Endothelial cell of umbilical vein (primary cell): ENCODE measurements at regions not wholly inside any gene's neighbourhood (a gene's known extent, or its start where the extent isn't known, plus 50 kb on each side); places are given as distances from the start of the nearest gene placed in this dataset.

Source experiments
- CTCF ChIP-seq, 2 donors: IDR thresholded peaks; 1 replicate in 1 of 2; 2 replicates in 1 of 2; pipeline ENCODE4 v1.5.1; 2011; ENCODE audit warnings: low read length in 2 of 2, mild to moderate bottlenecking in 2 of 2, moderate library complexity in 2 of 2, control low read depth in 1 of 2, inconsistent platforms in 1 of 2, low read depth in 1 of 2; ENCODE audit not compliant: insufficient read depth in 1 of 2; ENCODE audit errors: extremely low read depth in 1 of 2
- EZH2 ChIP-seq: IDR thresholded peaks from 2 replicates; pipeline ENCODE4 v1.6.1; 2012; ENCODE audit warnings: borderline replicate concordance, low read depth, mild to moderate bottlenecking, moderate library complexity, low read length, inconsistent platforms; ENCODE audit not compliant: severe bottlenecking
- FOS ChIP-seq: IDR thresholded peaks from 2 replicates; pipeline ENCODE4 v1.6.1; 2011; ENCODE audit warnings: mild to moderate bottlenecking, low read length, moderate library complexity, borderline replicate concordance; ENCODE audit not compliant: insufficient read depth
- JUN ChIP-seq: IDR thresholded peaks from 2 replicates; pipeline ENCODE4 v1.6.1; 2011; ENCODE audit warnings: borderline replicate concordance, low read depth; ENCODE audit not compliant: insufficient read length, insufficient read depth
- MAX ChIP-seq: IDR thresholded peaks from 2 replicates; pipeline ENCODE4 v1.6.1; 2011; ENCODE audit not compliant: insufficient read depth, insufficient read length
- MYC ChIP-seq: IDR thresholded peaks from one replicate; pipeline ENCODE4 v1.6.1; 2011; ENCODE audit warnings: mild to moderate bottlenecking, low read depth, low read length
- POLR2A ChIP-seq: IDR thresholded peaks from 2 replicates; pipeline ENCODE4 v1.6.1; 2012; ENCODE audit warnings: low read depth, mild to moderate bottlenecking, control low read depth, low read length
- POLR2AphosphoS5 ChIP-seq: IDR thresholded peaks from 2 replicates; pipeline ENCODE4 v1.6.1; 2012; ENCODE audit warnings: low read depth, mild to moderate bottlenecking, control low read depth, low read length, moderate library complexity; ENCODE audit not compliant: insufficient read depth

GRCh38 chr1:94668528-94668927, 127.0 kb upstream of the F3 start:
- TF ChIP-seq MYC (no peak), POLR2A (no peak), CTCF (IDR thresholded peaks at IDR 0.05; ENCODE audit: extremely low read depth in 1 of 2, insufficient read depth in 1 of 2, low read depth in 1 of 2, low read length in 2 of 2) (no peak), MAX (no peak), POLR2AphosphoS5 (no peak), EZH2 (no peak), FOS (no peak), JUN (no peak)
